ENCODE measurements at regions not wholly inside any gene's neighbourhood (a gene's known extent, or its start where the extent isn't known, plus 50 kb on each side); places are given as distances from the start of the nearest gene placed in this dataset.

- TF ChIP-seq POLR2AphosphoS5 (IDR thresholded peaks at IDR 0.05; ENCODE audit: low read depth, low read length) (no peak), POLR2A (IDR thresholded peaks at IDR 0.05; ENCODE audit: low read depth, low read length) (no peak)
These were observed 498.4 kb downstream of the PDGFC start for GRCh38 chr4:156473151-156473550.
